ENCODE measurements at regions not wholly inside any gene's neighbourhood (a gene's known extent, or its start where the extent isn't known, plus 50 kb on each side); places are given as distances from the start of the nearest gene placed in this dataset.
"Not testable (repeated sequence)": the region's sequence is repeated elsewhere in the genome, so short reads cannot be mapped to it uniquely, and the experiment has no call there.

DNA sequence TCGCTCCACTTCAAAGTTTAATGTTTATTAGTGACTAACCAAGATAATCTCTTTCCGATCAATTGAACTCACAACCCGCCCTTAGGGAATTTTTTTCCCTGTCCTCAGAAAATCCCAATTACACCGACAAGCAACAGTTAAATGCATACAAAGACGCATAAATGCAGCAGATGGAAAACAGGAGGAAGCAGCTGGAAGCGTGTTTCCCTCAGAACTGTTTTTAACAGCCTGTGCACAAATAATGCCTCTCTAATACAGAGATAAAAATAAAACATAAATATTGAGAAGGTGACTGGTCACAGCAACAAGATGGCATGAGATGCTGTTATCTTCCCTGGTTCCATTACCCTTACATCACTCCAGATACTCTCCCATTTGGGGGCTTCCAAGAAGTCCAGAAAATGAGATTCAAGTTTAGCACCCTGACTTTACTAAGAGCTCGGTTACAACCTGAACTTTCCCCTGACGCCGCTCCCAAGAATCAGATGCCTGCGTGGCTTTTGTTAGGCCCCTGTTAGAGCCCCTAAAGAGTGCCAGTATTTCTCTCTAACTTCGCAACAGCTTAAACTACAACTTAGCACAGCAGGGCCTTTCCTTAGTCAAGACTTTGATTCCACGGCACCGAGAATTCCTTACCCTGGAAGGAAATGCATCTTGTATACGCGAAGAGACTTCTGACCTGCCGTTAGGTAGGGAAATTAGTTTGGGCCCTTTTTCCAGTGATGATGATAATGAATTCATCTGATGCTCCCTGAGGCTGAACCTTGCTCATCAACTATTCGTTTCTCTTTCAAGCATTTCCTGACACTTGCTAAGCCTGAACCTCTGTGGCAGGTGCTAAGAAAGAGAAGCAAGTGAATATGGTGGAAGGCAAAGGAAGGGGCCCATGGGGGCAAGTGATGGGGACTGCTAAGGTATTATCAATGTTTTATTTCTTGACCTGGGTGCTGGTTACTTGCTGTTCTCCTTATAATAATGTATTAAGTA lies 137.7 kb upstream of the SMYD2 start:
- Histone ChIP-seq H3K27me3 (no peaks in the 10 kb centered on the region), H3K4me1 (no peaks in the 10 kb centered on the region), H3K36me3 (no peaks in the 10 kb centered on the region), H3K9me3 (no peaks in the 10 kb centered on the region), H3K4me3 (no peak overlapping the region), H3K27ac (no peak overlapping the region)
- DNase-seq = no peak
- WGBS, 2 donors = 70 to 81% methylated on average over 17 of the region's 17 CpGs
- TF ChIP-seq, protein P1, sequence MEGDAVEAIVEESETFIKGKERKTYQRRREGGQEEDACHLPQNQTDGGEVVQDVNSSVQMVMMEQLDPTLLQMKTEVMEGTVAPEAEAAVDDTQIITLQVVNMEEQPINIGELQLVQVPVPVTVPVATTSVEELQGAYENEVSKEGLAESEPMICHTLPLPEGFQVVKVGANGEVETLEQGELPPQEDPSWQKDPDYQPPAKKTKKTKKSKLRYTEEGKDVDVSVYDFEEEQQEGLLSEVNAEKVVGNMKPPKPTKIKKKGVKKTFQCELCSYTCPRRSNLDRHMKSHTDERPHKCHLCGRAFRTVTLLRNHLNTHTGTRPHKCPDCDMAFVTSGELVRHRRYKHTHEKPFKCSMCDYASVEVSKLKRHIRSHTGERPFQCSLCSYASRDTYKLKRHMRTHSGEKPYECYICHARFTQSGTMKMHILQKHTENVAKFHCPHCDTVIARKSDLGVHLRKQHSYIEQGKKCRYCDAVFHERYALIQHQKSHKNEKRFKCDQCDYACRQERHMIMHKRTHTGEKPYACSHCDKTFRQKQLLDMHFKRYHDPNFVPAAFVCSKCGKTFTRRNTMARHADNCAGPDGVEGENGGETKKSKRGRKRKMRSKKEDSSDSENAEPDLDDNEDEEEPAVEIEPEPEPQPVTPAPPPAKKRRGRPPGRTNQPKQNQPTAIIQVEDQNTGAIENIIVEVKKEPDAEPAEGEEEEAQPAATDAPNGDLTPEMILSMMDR (IDR thresholded peaks at IDR 0.05) = no peak
- no peak for TF ChIP-seq POLR2A (IDR thresholded peaks at IDR 0.05)
- TF ChIP-seq POLR2AphosphoS5 (IDR thresholded peaks at IDR 0.05) = no peak
- no peak for TF ChIP-seq EP300 (IDR thresholded peaks at IDR 0.05)
- intact Hi-C loops (cut with DNase I) = no loop called here

DNA sequence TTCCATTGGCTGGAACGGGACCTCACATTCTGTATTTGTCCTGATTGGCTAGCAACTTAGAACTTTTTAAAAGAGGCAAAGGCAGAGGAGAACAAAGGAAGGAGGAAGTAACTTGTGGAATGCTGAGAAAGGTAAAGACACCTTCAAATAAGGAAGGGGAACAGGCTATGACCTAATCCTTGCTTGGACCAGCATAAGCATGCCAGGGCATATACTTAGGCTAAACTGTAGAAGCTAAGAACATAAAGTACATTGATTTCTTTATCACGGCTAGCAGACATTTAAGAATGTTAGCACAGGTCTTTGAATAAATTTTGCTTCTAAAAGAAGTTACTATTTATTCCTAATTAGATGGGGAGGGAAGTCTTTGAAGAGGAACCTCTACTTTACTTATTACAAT lies 136.4 kb upstream of the SMYD2 start:
- DNase-seq; intact Hi-C loops (cut with DNase I); H3K4me3 ChIP-seq; H3K4me1 ChIP-seq; H3K9me3 ChIP-seq; H3K36me3 ChIP-seq; H3K27me3 ChIP-seq; H3K27ac ChIP-seq: not testable (repeated sequence)
- WGBS, 2 donors = 79 to 81% methylated on average over 2 of the region's 2 CpGs

- no peak overlapping the region for H3K4me3 ChIP-seq
- H3K27ac ChIP-seq = no peak overlapping the region
- no peaks in the 10 kb centered on the region for H3K4me1 ChIP-seq
- H3K36me3 ChIP-seq = no peaks in the 10 kb centered on the region
- H3K9me3 ChIP-seq = no peaks in the 10 kb centered on the region
- 21 to 54% methylated on average over 4 of the region's 4 CpGs for WGBS, 2 donors
- no peaks in the 10 kb centered on the region for H3K27me3 ChIP-seq
- TF ChIP-seq EP300 (IDR thresholded peaks at IDR 0.05) (no peak), POLR2AphosphoS5 (IDR thresholded peaks at IDR 0.05) (no peak), POLR2A (IDR thresholded peaks at IDR 0.05) (no peak)
- TF ChIP-seq, protein P1 (IDR thresholded peaks at IDR 0.05) = no peak
- intact Hi-C loops (cut with DNase I) = no loop called here
- DNase-seq = no peak
These were observed 134.4 kb upstream of the SMYD2 start for GRCh38 chr1:214146523-214146922.

DNA sequence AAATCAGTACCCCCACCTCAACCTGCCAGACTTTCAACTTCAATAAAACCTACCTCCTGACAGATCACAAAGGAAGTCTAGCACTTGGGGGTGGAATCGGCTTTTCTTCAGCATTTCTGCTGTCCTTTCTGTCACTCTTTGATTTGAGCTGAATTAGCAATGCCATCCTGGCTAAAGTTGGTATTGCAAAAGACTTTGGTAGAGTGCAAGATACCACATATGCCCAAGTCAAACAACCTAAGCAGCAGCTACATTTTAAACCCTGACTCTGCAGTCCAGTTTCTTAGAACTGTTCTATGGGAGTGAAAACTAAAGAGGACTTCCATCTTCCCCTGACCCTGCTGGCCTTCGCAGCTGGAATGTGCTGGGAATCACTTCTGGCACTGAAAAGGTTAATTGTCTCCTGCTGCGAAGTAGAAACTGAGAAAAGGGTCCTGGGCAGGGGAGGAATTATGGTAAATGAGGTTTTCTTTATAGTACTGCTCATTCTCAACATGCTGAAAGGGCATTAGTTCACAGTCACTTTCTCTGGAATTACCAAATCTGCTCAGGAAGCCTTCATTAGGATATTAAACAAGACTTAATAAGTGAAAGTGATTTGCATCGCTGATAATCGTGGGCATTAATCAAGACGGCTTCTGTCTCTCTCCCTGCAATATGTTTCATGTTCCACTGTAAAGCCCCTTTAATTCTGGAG lies 126.2 kb upstream of the SMYD2 start:
- TF ChIP-seq, protein P1 (IDR thresholded peaks at IDR 0.05) = no peak
- TF ChIP-seq EP300 (IDR thresholded peaks at IDR 0.05) (no peak), POLR2A (IDR thresholded peaks at IDR 0.05) (no peak), POLR2AphosphoS5 (IDR thresholded peaks at IDR 0.05) (no peak)

DNA sequence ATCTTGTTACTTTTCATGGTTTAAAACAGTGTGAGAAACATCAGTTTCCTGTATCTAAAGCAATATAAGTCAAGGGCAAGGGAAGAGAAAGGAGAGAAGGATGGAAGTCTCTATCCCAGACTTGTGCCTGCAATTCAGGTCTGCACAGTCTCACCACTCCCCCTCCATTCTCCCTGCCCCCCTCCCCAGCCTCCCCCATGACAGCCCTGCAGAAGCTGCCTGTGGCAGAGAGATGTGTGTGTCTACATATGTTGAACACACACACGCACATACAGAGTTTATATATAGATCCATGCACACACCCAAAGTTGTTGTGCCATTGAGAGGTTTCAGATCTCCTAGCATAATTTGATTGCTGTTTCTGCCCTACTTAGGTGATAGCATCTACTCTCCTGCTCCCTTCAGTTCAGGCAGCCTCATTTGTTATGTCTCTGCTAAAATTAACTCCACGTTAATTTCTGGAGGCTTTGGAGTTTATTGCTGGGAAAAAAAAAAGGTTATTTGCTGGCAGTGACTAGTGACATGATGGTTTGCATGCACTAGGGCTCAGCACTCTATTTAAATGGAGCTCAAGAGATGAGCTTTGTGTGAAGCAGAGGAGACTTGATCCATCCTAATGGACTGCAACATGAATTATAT lies 124.9 kb upstream of the SMYD2 start:
- Histone ChIP-seq H3K27me3 (no peaks in the 10 kb centered on the region), H3K4me3 (no peak overlapping the region), H3K27ac (no peak overlapping the region), H3K9me3 (no peaks in the 10 kb centered on the region), H3K36me3 (no peaks in the 10 kb centered on the region), H3K4me1 (peaks cover 0 to 21% (median 19%) of the 10 kb centered on the region in 4 donors)
- 49 to 53% methylated on average over 2 of the region's 2 CpGs for WGBS, 2 donors
- DNase-seq = no peak
- TF ChIP-seq, protein P1 (IDR thresholded peaks at IDR 0.05) = no peak
- TF ChIP-seq POLR2A (IDR thresholded peaks at IDR 0.05) (no peak), POLR2AphosphoS5 (IDR thresholded peaks at IDR 0.05) (no peak), EP300 (IDR thresholded peaks at IDR 0.05) (no peak)
- intact Hi-C loops (cut with DNase I) = no loop called here

More for the DNA sequence above, 126.2 kb upstream of the SMYD2 start:
- intact Hi-C loops (cut with DNase I) = no loop called here
- DNase-seq = no peak
- H3K27me3 ChIP-seq = no peaks in the 10 kb centered on the region
- 53 to 78% methylated on average over 6 of the region's 6 CpGs for WGBS, 2 donors
- H3K27ac ChIP-seq = no peak overlapping the region
- no peak overlapping the region for H3K4me3 ChIP-seq
- no peaks in the 10 kb centered on the region for H3K9me3 ChIP-seq
- peaks cover 0 to 21% (median 19%) of the 10 kb centered on the region in 4 donors for H3K4me1 ChIP-seq
- H3K36me3 ChIP-seq = no peaks in the 10 kb centered on the region

Measured in sigmoid colon (tissue), 6 donors.